ENCODE measurements at regions not wholly inside any gene's neighbourhood (a gene's known extent, or its start where the extent isn't known, plus 50 kb on each side); places are given as distances from the start of the nearest gene placed in this dataset.

- intact Hi-C loops (cut with micrococcal nuclease): no loop called here
- Mint-ChIP-seq H3K27ac (no peak overlapping the region), H3K27me3 (ENCODE audit: insufficient read depth) (peaks cover 2% of the 10 kb centered on the region), H3K4me3 (no peak overlapping the region), H3K9me3 (peaks cover 9% of the 10 kb centered on the region), H3K36me3 (ENCODE audit: low read depth) (no peaks in the 10 kb centered on the region), H3K4me1 (ENCODE audit: low read depth) (no peaks in the 10 kb centered on the region)
- no peak for DNase-seq (ENCODE audit: low spot score)
Observed at GRCh38 chr15:29563112-29563511, 259.2 kb downstream of the TJP1 start.

DNA sequence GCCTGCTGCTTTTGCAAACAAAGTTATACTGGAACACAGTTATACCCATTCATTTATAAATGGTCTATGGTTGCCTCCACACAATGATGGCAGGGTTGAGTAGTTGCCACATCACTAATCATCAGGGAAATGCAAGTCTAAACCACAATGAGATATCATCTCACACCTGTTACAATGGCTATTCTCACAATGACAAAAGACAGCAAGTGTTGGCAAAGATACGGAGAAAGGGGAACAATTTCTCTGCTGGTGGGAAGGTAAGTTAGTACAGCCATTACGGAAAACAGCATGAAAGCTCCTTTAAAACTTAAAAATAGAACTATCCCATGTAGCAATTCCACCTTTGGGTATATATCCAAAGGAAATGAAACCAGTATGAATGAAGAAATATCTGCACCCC is 261.4 kb downstream of the TJP1 start:
- Mint-ChIP-seq H3K9me3 (peaks cover 9% of the 10 kb centered on the region), H3K27me3 (ENCODE audit: insufficient read depth) (no peaks in the 10 kb centered on the region), H3K36me3 (ENCODE audit: low read depth) (no peaks in the 10 kb centered on the region), H3K4me1 (ENCODE audit: low read depth) (no peaks in the 10 kb centered on the region), H3K27ac (no peak overlapping the region), H3K4me3 (no peak overlapping the region)
- intact Hi-C loops (cut with micrococcal nuclease): no loop called here
- DNase-seq (ENCODE audit: low spot score): no peak

DNA sequence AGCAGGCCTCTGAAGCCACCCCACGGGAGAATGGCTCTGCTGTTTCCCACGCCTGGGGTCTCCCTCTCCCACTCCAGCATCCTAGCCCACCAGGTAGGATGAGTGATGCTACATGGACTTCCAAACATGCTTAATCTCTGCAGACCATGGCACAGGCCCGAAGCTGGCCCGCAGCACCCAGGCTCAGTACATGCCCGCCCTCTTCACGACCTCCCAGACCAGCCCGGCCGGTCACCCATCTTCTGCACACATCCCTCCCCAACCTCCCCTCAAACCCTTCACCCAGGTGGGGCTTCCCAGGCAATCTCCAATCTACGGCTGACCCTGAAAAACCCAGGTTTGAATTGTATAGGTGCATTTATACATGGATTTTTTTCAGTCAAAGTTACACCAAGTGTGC is 264.0 kb downstream of the TJP1 start:
- Mint-ChIP-seq H3K4me3 (no peak overlapping the region), H3K36me3 (ENCODE audit: low read depth) (no peaks in the 10 kb centered on the region), H3K9me3 (peaks cover 9% of the 10 kb centered on the region), H3K4me1 (ENCODE audit: low read depth) (no peaks in the 10 kb centered on the region), H3K27me3 (ENCODE audit: insufficient read depth) (no peaks in the 10 kb centered on the region), H3K27ac (no peak overlapping the region)
- DNase-seq (ENCODE audit: low spot score): no peak
- intact Hi-C loops (cut with micrococcal nuclease): no loop called here

- Mint-ChIP-seq H3K36me3 (ENCODE audit: low read depth) (no peaks in the 10 kb centered on the region), H3K9me3 (peaks cover 9% of the 10 kb centered on the region), H3K4me1 (ENCODE audit: low read depth) (no peaks in the 10 kb centered on the region), H3K4me3 (no peak overlapping the region), H3K27ac (no peak overlapping the region), H3K27me3 (ENCODE audit: insufficient read depth) (no peaks in the 10 kb centered on the region)
- no peak for DNase-seq (ENCODE audit: low spot score)
- intact Hi-C loops (cut with micrococcal nuclease): no loop called here
Observed at GRCh38 chr15:29557171-29557570, 265.1 kb downstream of the TJP1 start.

DNA sequence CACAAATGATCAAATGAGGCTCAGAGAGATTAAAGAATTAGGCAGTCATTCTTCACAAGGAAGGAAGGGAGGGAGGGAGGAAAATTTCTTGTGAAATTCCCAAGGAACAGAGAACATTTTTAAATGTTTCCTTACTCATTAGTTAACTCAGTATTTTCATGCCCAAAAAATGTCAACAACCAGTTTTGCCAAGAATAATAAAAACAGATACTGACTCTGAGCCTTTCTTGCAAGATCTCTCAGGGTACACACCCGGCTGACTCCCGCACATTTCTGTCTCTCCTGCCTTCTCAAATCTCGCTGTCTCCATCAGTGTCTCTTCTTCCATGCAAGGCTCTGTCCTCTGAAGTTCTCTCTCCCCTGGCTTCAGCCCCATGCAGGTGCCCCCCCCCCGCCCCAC is 265.9 kb downstream of the TJP1 start:
- H3K27ac Mint-ChIP-seq: no peak overlapping the region
- H3K4me1 Mint-ChIP-seq (ENCODE audit: low read depth): no peaks in the 10 kb centered on the region
- peaks cover 9% of the 10 kb centered on the region for H3K9me3 Mint-ChIP-seq
- no peaks in the 10 kb centered on the region for H3K36me3 Mint-ChIP-seq (ENCODE audit: low read depth)
- H3K27me3 Mint-ChIP-seq (ENCODE audit: insufficient read depth): no peaks in the 10 kb centered on the region
- no peak for DNase-seq (ENCODE audit: low spot score)
- H3K4me3 Mint-ChIP-seq: no peak overlapping the region
- intact Hi-C loops (cut with micrococcal nuclease): no loop called here

- H3K36me3 Mint-ChIP-seq (ENCODE audit: low read depth): no peaks in the 10 kb centered on the region
- H3K27ac Mint-ChIP-seq: no peak overlapping the region
- H3K27me3 Mint-ChIP-seq (ENCODE audit: insufficient read depth): no peaks in the 10 kb centered on the region
- DNase-seq (ENCODE audit: low spot score): no peak
- peaks cover 6% of the 10 kb centered on the region for H3K9me3 Mint-ChIP-seq
- no peak overlapping the region for H3K4me3 Mint-ChIP-seq
- no peaks in the 10 kb centered on the region for H3K4me1 Mint-ChIP-seq (ENCODE audit: low read depth)
- intact Hi-C loops (cut with micrococcal nuclease): no loop called here
Observed at GRCh38 chr15:29554531-29554930, 267.7 kb downstream of the TJP1 start.

DNA sequence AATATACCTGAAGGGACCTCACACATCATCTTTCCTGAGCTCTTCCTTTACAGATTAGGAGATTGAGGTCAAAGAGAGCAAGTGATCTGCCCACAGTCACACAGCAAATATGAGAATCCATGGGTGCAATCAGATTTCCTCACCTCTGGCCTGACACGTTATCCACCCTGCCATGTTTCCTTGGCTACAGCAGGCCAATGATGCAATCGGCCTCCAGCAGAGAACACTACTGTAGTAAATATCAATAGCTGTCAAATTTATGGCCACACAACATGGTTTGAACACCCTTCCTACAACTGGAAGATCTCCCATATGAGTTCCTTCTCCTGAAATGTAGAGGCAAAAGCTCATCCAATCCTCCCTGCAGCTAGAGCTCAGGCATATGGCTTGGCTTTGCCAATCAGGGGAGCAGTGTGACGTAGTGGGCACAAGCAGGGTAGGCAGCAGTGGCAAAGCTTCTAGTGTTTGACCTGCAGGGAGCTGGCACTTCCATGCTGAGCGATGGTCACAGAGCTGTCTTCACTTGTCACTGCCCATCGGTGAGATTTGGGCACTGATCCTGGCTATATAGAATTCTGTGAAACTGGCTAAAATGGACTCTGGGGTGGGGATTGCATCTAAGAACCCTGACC is 271.3 kb downstream of the TJP1 start:
- Mint-ChIP-seq H3K4me1 (ENCODE audit: low read depth) (no peaks in the 10 kb centered on the region), H3K9me3 (peaks cover 8% of the 10 kb centered on the region), H3K4me3 (no peak overlapping the region), H3K36me3 (ENCODE audit: low read depth) (no peaks in the 10 kb centered on the region), H3K27ac (no peak overlapping the region), H3K27me3 (ENCODE audit: insufficient read depth) (no peaks in the 10 kb centered on the region)
- no peak for DNase-seq (ENCODE audit: low spot score)
- intact Hi-C loops (cut with micrococcal nuclease): no loop called here

GRCh38 chr15:29548006-29548405 is 274.3 kb downstream of the TJP1 start:
- DNase-seq (ENCODE audit: low spot score): no peak
- H3K4me1 Mint-ChIP-seq (ENCODE audit: low read depth): no peaks in the 10 kb centered on the region
- intact Hi-C loops (cut with micrococcal nuclease): no loop called here
- no peaks in the 10 kb centered on the region for H3K36me3 Mint-ChIP-seq (ENCODE audit: low read depth)
- no peak overlapping the region for H3K27ac Mint-ChIP-seq
- peaks cover 13% of the 10 kb centered on the region for H3K9me3 Mint-ChIP-seq
- no peak overlapping the region for H3K4me3 Mint-ChIP-seq
- H3K27me3 Mint-ChIP-seq (ENCODE audit: insufficient read depth): no peaks in the 10 kb centered on the region

DNA sequence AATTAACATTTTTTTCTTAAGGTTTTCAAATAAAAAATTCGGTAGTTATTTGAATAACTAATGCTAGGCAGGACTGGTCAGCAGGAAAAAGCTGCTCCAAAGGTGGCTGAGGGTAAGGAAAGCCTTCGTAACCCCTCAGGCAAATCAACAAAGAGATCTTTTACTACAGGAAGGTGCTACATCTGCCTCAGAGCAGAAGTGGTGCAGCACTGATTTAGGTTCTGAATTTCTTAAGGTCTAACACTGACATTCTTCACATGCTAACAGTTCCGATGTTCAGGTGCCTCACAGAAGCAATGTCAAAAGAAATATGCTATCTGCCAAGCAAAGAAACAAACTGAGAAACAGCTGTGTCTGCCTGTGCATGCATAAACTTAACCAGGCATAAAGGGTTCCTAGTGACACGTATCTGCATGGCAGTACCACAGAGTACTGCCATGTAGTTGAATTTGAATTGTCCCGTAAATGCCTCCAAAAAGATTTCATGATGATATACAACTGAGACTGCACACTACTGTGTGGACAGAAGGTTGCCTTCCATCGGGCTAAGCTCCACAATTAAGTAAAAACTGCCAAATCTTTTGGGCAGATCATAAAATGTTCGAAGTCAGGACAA is 275.0 kb upstream of the NSMCE3 start:
- Mint-ChIP-seq H3K9me3 (peaks cover 13% of the 10 kb centered on the region), H3K27ac (no peak overlapping the region), H3K4me3 (no peak overlapping the region), H3K27me3 (ENCODE audit: insufficient read depth) (no peaks in the 10 kb centered on the region), H3K4me1 (ENCODE audit: low read depth) (no peaks in the 10 kb centered on the region), H3K36me3 (ENCODE audit: low read depth) (no peaks in the 10 kb centered on the region)
- intact Hi-C loops (cut with micrococcal nuclease): no loop called here
- DNase-seq (ENCODE audit: low spot score): no peak

GRCh38 chr15:29542994-29543393 is 273.4 kb upstream of the NSMCE3 start:
- DNase-seq (ENCODE audit: low spot score): no peak
- no peak overlapping the region for H3K27ac Mint-ChIP-seq
- no peaks in the 10 kb centered on the region for H3K27me3 Mint-ChIP-seq (ENCODE audit: insufficient read depth)
- peaks cover 13% of the 10 kb centered on the region for H3K9me3 Mint-ChIP-seq
- H3K4me1 Mint-ChIP-seq (ENCODE audit: low read depth): no peaks in the 10 kb centered on the region
- intact Hi-C loops (cut with micrococcal nuclease): no loop called here
- H3K36me3 Mint-ChIP-seq (ENCODE audit: low read depth): no peaks in the 10 kb centered on the region
- no peak overlapping the region for H3K4me3 Mint-ChIP-seq

DNA sequence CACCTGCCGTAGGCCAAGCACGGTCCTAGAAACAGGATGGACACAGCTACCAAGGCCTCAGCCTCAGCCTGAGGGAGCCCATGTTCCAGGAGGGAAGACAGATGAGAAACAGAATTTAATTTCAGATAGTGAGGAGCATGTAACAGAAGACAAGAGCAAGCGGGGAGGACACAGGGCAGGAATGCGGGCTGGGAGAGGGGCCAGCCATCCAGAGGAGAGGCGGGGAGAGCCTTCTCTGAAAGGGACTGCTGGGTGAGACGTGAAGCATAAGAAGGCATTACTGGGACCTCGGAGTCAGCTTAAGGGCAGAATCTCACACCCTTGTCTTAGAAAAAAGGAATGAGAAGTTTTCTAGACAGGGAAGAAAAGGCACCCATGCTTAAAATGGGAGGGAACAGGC is 271.7 kb upstream of the NSMCE3 start:
- DNase-seq (ENCODE audit: low spot score): no peak
- no peaks in the 10 kb centered on the region for H3K4me1 Mint-ChIP-seq (ENCODE audit: low read depth)
- no peaks in the 10 kb centered on the region for H3K36me3 Mint-ChIP-seq (ENCODE audit: low read depth)
- H3K27me3 Mint-ChIP-seq (ENCODE audit: insufficient read depth): no peaks in the 10 kb centered on the region
- peaks cover 9% of the 10 kb centered on the region for H3K9me3 Mint-ChIP-seq
- H3K27ac Mint-ChIP-seq: no peak overlapping the region
- intact Hi-C loops (cut with micrococcal nuclease): no loop called here
- H3K4me3 Mint-ChIP-seq: no peak overlapping the region

GRCh38 chr15:29540479-29540878 is 270.9 kb upstream of the NSMCE3 start:
- intact Hi-C loops (cut with micrococcal nuclease): no loop called here
- no peak for DNase-seq (ENCODE audit: low spot score)
- Mint-ChIP-seq H3K36me3 (ENCODE audit: low read depth) (no peaks in the 10 kb centered on the region), H3K4me3 (no peak overlapping the region), H3K27ac (no peak overlapping the region), H3K27me3 (ENCODE audit: insufficient read depth) (no peaks in the 10 kb centered on the region), H3K4me1 (ENCODE audit: low read depth) (no peaks in the 10 kb centered on the region), H3K9me3 (peaks cover under 1% of the 10 kb centered on the region)

- no peaks in the 10 kb centered on the region for H3K36me3 Mint-ChIP-seq (ENCODE audit: low read depth)
- H3K9me3 Mint-ChIP-seq: no peaks in the 10 kb centered on the region
- intact Hi-C loops (cut with micrococcal nuclease): no loop called here
- DNase-seq (ENCODE audit: low spot score): no peak
- no peaks in the 10 kb centered on the region for H3K4me1 Mint-ChIP-seq (ENCODE audit: low read depth)
- no peak overlapping the region for H3K4me3 Mint-ChIP-seq
- H3K27ac Mint-ChIP-seq: no peak overlapping the region
- H3K27me3 Mint-ChIP-seq (ENCODE audit: insufficient read depth): no peaks in the 10 kb centered on the region
Observed at GRCh38 chr15:29539736-29540135, 270.1 kb upstream of the NSMCE3 start.

GRCh38 chr15:29538044-29538443 is 268.4 kb upstream of the NSMCE3 start:
- Mint-ChIP-seq H3K4me1 (ENCODE audit: low read depth) (no peaks in the 10 kb centered on the region), H3K4me3 (no peak overlapping the region), H3K27ac (no peak overlapping the region), H3K27me3 (ENCODE audit: insufficient read depth) (no peaks in the 10 kb centered on the region), H3K9me3 (no peaks in the 10 kb centered on the region), H3K36me3 (ENCODE audit: low read depth) (no peaks in the 10 kb centered on the region)
- intact Hi-C loops (cut with micrococcal nuclease): no loop called here
- no peak for DNase-seq (ENCODE audit: low spot score)
